ENCODE measurements at regions not wholly inside any gene's neighbourhood (a gene's known extent, or its start where the extent isn't known, plus 50 kb on each side); places are given as distances from the start of the nearest gene placed in this dataset.

DNA sequence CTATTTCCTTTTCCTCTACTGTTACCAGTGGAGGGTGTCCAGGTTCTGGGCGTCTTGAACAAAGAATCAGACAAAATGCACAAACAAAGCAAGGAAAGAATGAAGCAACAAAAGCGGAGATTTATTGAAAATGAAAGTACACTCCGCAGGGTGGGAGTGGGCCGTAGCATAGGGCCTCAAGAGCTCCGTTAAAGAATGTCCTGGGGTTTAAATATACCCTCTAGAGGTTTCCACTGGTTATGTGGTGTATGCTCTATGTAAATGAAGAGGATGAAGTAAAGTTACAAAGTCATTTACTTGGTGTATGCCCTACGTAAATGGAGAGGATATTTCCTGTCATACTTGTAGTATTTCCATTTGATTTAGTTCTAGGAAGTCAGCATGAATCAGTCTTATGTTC lies 113.5 kb upstream of the MRPS30 start:
- TF ChIP-seq, protein P1, sequence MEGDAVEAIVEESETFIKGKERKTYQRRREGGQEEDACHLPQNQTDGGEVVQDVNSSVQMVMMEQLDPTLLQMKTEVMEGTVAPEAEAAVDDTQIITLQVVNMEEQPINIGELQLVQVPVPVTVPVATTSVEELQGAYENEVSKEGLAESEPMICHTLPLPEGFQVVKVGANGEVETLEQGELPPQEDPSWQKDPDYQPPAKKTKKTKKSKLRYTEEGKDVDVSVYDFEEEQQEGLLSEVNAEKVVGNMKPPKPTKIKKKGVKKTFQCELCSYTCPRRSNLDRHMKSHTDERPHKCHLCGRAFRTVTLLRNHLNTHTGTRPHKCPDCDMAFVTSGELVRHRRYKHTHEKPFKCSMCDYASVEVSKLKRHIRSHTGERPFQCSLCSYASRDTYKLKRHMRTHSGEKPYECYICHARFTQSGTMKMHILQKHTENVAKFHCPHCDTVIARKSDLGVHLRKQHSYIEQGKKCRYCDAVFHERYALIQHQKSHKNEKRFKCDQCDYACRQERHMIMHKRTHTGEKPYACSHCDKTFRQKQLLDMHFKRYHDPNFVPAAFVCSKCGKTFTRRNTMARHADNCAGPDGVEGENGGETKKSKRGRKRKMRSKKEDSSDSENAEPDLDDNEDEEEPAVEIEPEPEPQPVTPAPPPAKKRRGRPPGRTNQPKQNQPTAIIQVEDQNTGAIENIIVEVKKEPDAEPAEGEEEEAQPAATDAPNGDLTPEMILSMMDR (IDR thresholded peaks at IDR 0.05): no peak
- TF ChIP-seq POLR2A (IDR thresholded peaks at IDR 0.05) (no peak), EP300 (IDR thresholded peaks at IDR 0.05) (no peak)

Measured in tibial nerve (tissue), 4 donors.